Ovary (tissue), 7 donors: ENCODE measurements at regions not wholly inside any gene's neighbourhood (a gene's known extent, or its start where the extent isn't known, plus 50 kb on each side); places are given as distances from the start of the nearest gene placed in this dataset.

ENCODE experiments used
- DNase-seq, 5 donors: peaks; one replicate each; pipeline ENCODE4 v3.0.0-alpha.2; 2019 to 2020
- H3K27ac ChIP-seq, 2 donors: fragments of 200-600 bp; one replicate each; pipeline versions ENCODE4 v1.5.1 to v1.8.0; 2019 to 2022
- H3K27me3 ChIP-seq: fragments of 200-600 bp; one replicate; pipeline ENCODE4 v1.8.0; 2022
- H3K36me3 ChIP-seq: fragments of 200-600 bp; sonication (generic); one replicate; pipeline ENCODE4 v1.5.1; 2019
- H3K4me1 ChIP-seq: one replicate; pipeline ENCODE4 v1.8.1; 2013; ENCODE audit warnings: mild to moderate bottlenecking, moderate library complexity; ENCODE audit not compliant: insufficient read depth
- H3K4me3 ChIP-seq: fragments of 200-600 bp; sonication (generic); one replicate; pipeline ENCODE4 v1.5.1; 2017
- H3K9me3 ChIP-seq, 2 donors: fragments of 200-600 bp in 1 of 2; sonication (generic) in 1 of 2; one replicate each; pipeline versions ENCODE4 v1.5.1 to v1.8.1; 2013 to 2019; ENCODE audit warnings: mild to moderate bottlenecking in 1 of 2, moderate library complexity in 1 of 2
- CTCF ChIP-seq, 3 donors: fragments of 450-650 bp in 2 of 3; fragments of 200-600 bp in 1 of 3; IDR thresholded peaks; one replicate each; pipeline versions ENCODE4 v1.5.1 to v1.8.0; 2016 to 2022; ENCODE audit warnings: antibody characterized with exemption in 3 of 3, mild to moderate bottlenecking in 1 of 3
- EP300 ChIP-seq: sonication (generic); formaldehyde crosslinking; IDR thresholded peaks from one replicate; pipeline ENCODE4 v1.6.1; 2017; ENCODE audit warnings: antibody characterized with exemption
- POLR2A ChIP-seq: fragments of 450-650 bp; IDR thresholded peaks from one replicate; pipeline ENCODE4 v1.6.1; 2017; ENCODE audit warnings: antibody characterized with exemption, mild to moderate bottlenecking, moderate library complexity
- WGBS, 3 donors: extraction: QIAGEN DNeasy Blood & Tissue Kit in 1 of 3; methylation state at CpG; one replicate each; pipeline versions ENCODE4 v1.1.5 to v1.1.7; 2013 to 2017; 5-methylcytosine and 5-hydroxymethylcytosine counted together
- intact Hi-C, 4 donors: fragments of 100-400 bp; cut with DNase I; formaldehyde crosslinking; loops; one replicate each; pipeline versions ENCODE4 v1.11.0 to v1.15.1; 2022 to 2023
- donor health status: DM: no; HTN: no; CAD: no; lungs with moderate emphysema.
- donor health status: DM: no; HTN: no; CAD: no.
- donor health status: Bipolar disorder and iron deficiency.
- donor health status: DM: no; HTN: no; CAD: no.
- donor health status: DM: yes; HTN: yes; CAD: no.

GRCh38 chr7:12861070-12861469 is 173.6 kb downstream of the ARL4A start:
- no peak for TF ChIP-seq EP300
- no peak for TF ChIP-seq CTCF (IDR thresholded peaks at IDR 0.05)
- TF ChIP-seq POLR2A: no peak
- intact Hi-C loops: no loop called here
- no peak for DNase-seq
- Histone ChIP-seq H3K36me3 (no peaks in the 10 kb centered on the region), H3K4me3 (no peak overlapping the region), H3K27me3 (no peaks in the 10 kb centered on the region), H3K27ac (no peak overlapping the region), H3K9me3 (no peaks in the 10 kb centered on the region), H3K4me1 (peaks cover 1% of the 10 kb centered on the region)
- WGBS, 3 donors: 2 to 9% (median 2%) methylated on average over 3 of the region's 3 CpGs

GRCh38 chr7:12862146-12862545 is 174.7 kb downstream of the ARL4A start:
- Histone ChIP-seq H3K27me3 (no peaks in the 10 kb centered on the region), H3K36me3 (no peaks in the 10 kb centered on the region), H3K4me3 (no peak overlapping the region), H3K4me1 (peaks cover 1% of the 10 kb centered on the region), H3K9me3 (no peaks in the 10 kb centered on the region), H3K27ac (no peak overlapping the region)
- DNase-seq: no peak
- WGBS, 3 donors: 72 to 95% (median 84%) methylated on average over 4 of the region's 4 CpGs
- intact Hi-C loops: no loop called here
- TF ChIP-seq CTCF (IDR thresholded peaks at IDR 0.05): no peak
- no peak for TF ChIP-seq EP300
- no peak for TF ChIP-seq POLR2A

- TF ChIP-seq POLR2A: no peak
- TF ChIP-seq CTCF (IDR thresholded peaks at IDR 0.05): no peak
- no peak for TF ChIP-seq EP300
- 86 to 95% (median 94%) methylated on average over 9 to 11 of the region's 11 CpGs for WGBS, 3 donors
- no peak overlapping the region for H3K4me3 ChIP-seq
- no peaks in the 10 kb centered on the region for H3K27me3 ChIP-seq
- DNase-seq: no peak
- H3K9me3 ChIP-seq: no peaks in the 10 kb centered on the region
- H3K36me3 ChIP-seq: no peaks in the 10 kb centered on the region
- no peak overlapping the region for H3K27ac ChIP-seq
- intact Hi-C loops: no loop called here
- peaks cover 1% of the 10 kb centered on the region for H3K4me1 ChIP-seq
Measured at GRCh38 chr7:12864470-12865046, 177.1 kb downstream of the ARL4A start.

GRCh38 chr7:12865593-12865992 is 178.2 kb downstream of the ARL4A start:
- intact Hi-C loops: no loop called here
- 94 to 99% (median 97%) methylated on average over 2 of the region's 2 CpGs for WGBS, 3 donors
- TF ChIP-seq POLR2A (no peak), EP300 (no peak), CTCF (IDR thresholded peaks at IDR 0.05) (no peak)
- DNase-seq: no peak
- H3K27me3 ChIP-seq: no peaks in the 10 kb centered on the region
- H3K4me3 ChIP-seq: no peak overlapping the region
- no peaks in the 10 kb centered on the region for H3K9me3 ChIP-seq
- no peaks in the 10 kb centered on the region for H3K36me3 ChIP-seq
- H3K4me1 ChIP-seq: peaks cover 1% of the 10 kb centered on the region
- no peak overlapping the region for H3K27ac ChIP-seq

GRCh38 chr7:12866207-12866606 is 178.8 kb downstream of the ARL4A start:
- H3K4me1 ChIP-seq: no peaks in the 10 kb centered on the region
- intact Hi-C loops: no loop called here
- TF ChIP-seq CTCF (IDR thresholded peaks at IDR 0.05): no peak
- no peak for TF ChIP-seq POLR2A
- no peak for TF ChIP-seq EP300
- no peak for DNase-seq
- no peaks in the 10 kb centered on the region for H3K27me3 ChIP-seq
- no peak overlapping the region for H3K27ac ChIP-seq
- 83 to 90% (median 84%) methylated on average over 4 of the region's 4 CpGs for whole genome bisulfite sequencing, 3 donors
- H3K4me3 ChIP-seq: no peak overlapping the region
- no peaks in the 10 kb centered on the region for H3K9me3 ChIP-seq
- no peaks in the 10 kb centered on the region for H3K36me3 ChIP-seq
